ENCODE measurements at regions not wholly inside any gene's neighbourhood (a gene's known extent, or its start where the extent isn't known, plus 50 kb on each side); places are given as distances from the start of the nearest gene placed in this dataset.

DNA sequence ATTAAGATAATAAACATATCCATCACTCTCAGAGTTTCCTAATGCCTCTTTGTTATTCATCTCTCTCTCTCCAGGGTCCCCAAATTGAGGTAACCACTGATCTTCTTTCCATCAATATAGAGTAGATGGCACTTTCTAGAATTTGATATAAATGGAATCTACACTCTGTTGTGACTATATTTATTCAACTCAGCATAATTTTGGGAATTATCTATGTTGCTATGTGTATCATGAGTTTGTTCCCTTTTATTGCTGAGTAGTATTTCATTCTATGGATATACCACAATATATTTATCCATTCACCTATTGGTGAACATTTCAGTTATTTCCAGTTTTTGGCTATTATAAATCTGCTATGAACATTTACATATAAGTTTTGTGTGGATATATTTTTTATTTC lies 230.7 kb downstream of the HLX start:
- Histone ChIP-seq H3K4me3 (ENCODE audit: control extremely low read depth in 1 of 5, extremely low read depth in 1 of 5, insufficient read depth in 1 of 5, low read depth in 2 of 5, low read length in 4 of 5) (no peak overlapping the region), H3K27ac (ENCODE audit: low read length in 2 of 2) (no peak overlapping the region), H3K4me2 (replicated peaks; ENCODE audit: low read depth, low read length, poor library complexity, severe bottlenecking) (no peak overlapping the region), H2AFZ (ENCODE audit: insufficient read depth, low read depth, low read length, poor library complexity, severe bottlenecking) (no peak overlapping the region), H3K9ac (ENCODE audit: low read length) (no peak overlapping the region), H3K27me3 (replicated peaks in 1 of 4; ENCODE audit: control extremely low read depth in 1 of 4, control insufficient read depth in 3 of 4, insufficient read depth in 4 of 4, low read length in 3 of 4) (no peaks in the 10 kb centered on the region), H3K9me3 (ENCODE audit: control extremely low read depth in 1 of 3, control insufficient read depth in 2 of 3, insufficient read depth in 1 of 3, low read length in 2 of 3) (peaks cover 0 to 9% (median 1%) of the 10 kb centered on the region in 3 donors), H3K36me3 (replicated peaks in 1 of 2; ENCODE audit: control extremely low read depth in 1 of 2, control insufficient read depth in 1 of 2, extremely low read depth in 1 of 2, insufficient read depth in 2 of 2, low read length in 1 of 2) (no peaks in the 10 kb centered on the region), H3K4me1 (ENCODE audit: control insufficient read depth in 2 of 2, insufficient read depth in 2 of 2, low read length in 2 of 2) (peaks cover 7 to 8% of the 10 kb centered on the region in 2 donors), H4K20me1 (ENCODE audit: control insufficient read depth, insufficient read depth, low read length, poor library complexity, severe bottlenecking) (no peaks in the 10 kb centered on the region), H3K79me2 (ENCODE audit: control insufficient read depth, insufficient read depth, low read length) (no peaks in the 10 kb centered on the region)
- Mint-ChIP-seq H3K27me3 (no peaks in the 10 kb centered on the region), H3K4me1 (peaks cover 8% of the 10 kb centered on the region), H3K9me3 (ENCODE audit: insufficient read depth) (peaks cover 6% of the 10 kb centered on the region), H3K27ac (no peak overlapping the region), H3K4me3 (no peak overlapping the region)
- no peak for DNase-seq
- CTCF ChIA-PET, result no interaction called here
- ATAC-seq (ENCODE audit: low read depth), result no peak
- intact Hi-C loops (cut with micrococcal nuclease), result no loop called here
- TF ChIP-seq EZH2 (IDR thresholded peaks at IDR 0.05; ENCODE audit: borderline replicate concordance, insufficient read depth, low read depth, low read length, poor library complexity, severe bottlenecking), result no peak
- TF ChIP-seq, protein P1, sequence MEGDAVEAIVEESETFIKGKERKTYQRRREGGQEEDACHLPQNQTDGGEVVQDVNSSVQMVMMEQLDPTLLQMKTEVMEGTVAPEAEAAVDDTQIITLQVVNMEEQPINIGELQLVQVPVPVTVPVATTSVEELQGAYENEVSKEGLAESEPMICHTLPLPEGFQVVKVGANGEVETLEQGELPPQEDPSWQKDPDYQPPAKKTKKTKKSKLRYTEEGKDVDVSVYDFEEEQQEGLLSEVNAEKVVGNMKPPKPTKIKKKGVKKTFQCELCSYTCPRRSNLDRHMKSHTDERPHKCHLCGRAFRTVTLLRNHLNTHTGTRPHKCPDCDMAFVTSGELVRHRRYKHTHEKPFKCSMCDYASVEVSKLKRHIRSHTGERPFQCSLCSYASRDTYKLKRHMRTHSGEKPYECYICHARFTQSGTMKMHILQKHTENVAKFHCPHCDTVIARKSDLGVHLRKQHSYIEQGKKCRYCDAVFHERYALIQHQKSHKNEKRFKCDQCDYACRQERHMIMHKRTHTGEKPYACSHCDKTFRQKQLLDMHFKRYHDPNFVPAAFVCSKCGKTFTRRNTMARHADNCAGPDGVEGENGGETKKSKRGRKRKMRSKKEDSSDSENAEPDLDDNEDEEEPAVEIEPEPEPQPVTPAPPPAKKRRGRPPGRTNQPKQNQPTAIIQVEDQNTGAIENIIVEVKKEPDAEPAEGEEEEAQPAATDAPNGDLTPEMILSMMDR (IDR thresholded peaks at IDR 0.05), result no peak
- POLR2A ChIA-PET, result no interaction called here

DNA sequence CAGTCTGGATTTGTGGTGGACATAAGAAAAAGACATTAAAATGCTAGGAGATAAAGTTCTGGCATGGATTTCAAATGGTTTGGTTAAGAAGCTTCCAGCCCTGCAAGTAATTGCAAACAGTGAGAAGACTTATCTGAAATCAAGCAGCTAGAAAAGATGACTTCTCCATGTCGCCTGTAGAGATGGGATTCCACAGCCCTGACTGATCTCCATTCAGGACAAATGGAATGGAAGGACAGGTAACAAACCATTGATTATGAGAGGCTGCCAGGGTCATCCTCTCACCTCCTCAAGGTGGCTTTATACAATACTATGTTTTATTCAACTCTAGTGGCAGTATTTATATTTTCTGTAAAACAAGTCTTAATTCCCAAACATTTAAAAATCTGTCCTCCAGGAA lies 237.9 kb downstream of the HLX start:
- Histone ChIP-seq H3K27me3 (replicated peaks in 1 of 4; ENCODE audit: control extremely low read depth in 1 of 4, control insufficient read depth in 3 of 4, insufficient read depth in 4 of 4, low read length in 3 of 4) (no peaks in the 10 kb centered on the region), H3K4me3 (ENCODE audit: control extremely low read depth in 1 of 5, extremely low read depth in 1 of 5, insufficient read depth in 1 of 5, low read depth in 2 of 5, low read length in 4 of 5) (no peak overlapping the region), H3K9me3 (ENCODE audit: control extremely low read depth in 1 of 3, control insufficient read depth in 2 of 3, insufficient read depth in 1 of 3, low read length in 2 of 3) (peaks cover 0 to 5% (median 4%) of the 10 kb centered on the region in 3 donors), H3K9ac (ENCODE audit: low read length) (no peak overlapping the region), H2AFZ (ENCODE audit: insufficient read depth, low read depth, low read length, poor library complexity, severe bottlenecking) (no peak overlapping the region), H3K36me3 (replicated peaks in 1 of 2; ENCODE audit: control extremely low read depth in 1 of 2, control insufficient read depth in 1 of 2, extremely low read depth in 1 of 2, insufficient read depth in 2 of 2, low read length in 1 of 2) (no peaks in the 10 kb centered on the region), H4K20me1 (ENCODE audit: control insufficient read depth, insufficient read depth, low read length, poor library complexity, severe bottlenecking) (no peaks in the 10 kb centered on the region), H3K79me2 (ENCODE audit: control insufficient read depth, insufficient read depth, low read length) (no peaks in the 10 kb centered on the region), H3K4me1 (ENCODE audit: control insufficient read depth in 2 of 2, insufficient read depth in 2 of 2, low read length in 2 of 2) (no peaks in the 10 kb centered on the region), H3K4me2 (replicated peaks; ENCODE audit: low read depth, low read length, poor library complexity, severe bottlenecking) (no peak overlapping the region), H3K27ac (ENCODE audit: low read length in 2 of 2) (no peak overlapping the region)
- H3K9me3 Mint-ChIP-seq (ENCODE audit: insufficient read depth), result peaks cover 4% of the 10 kb centered on the region
- intact Hi-C loops (cut with micrococcal nuclease), result no loop called here
- H3K27ac Mint-ChIP-seq, result no peak overlapping the region
- TF ChIP-seq, protein P1 (IDR thresholded peaks at IDR 0.05), result no peak
- TF ChIP-seq EZH2 (IDR thresholded peaks at IDR 0.05; ENCODE audit: borderline replicate concordance, insufficient read depth, low read depth, low read length, poor library complexity, severe bottlenecking), result no peak
- DNase-seq (no peak), ATAC-seq (ENCODE audit: low read depth) (no peak)
- 100% methylated on average over 1 of the region's 1 CpG for WGBS (ENCODE audit: insufficient coverage)
- H3K4me3 Mint-ChIP-seq, result no peak overlapping the region
- CTCF ChIA-PET, result interaction anchor here (1.4 kb wide), 2 partner anchors 18 to 86 kb away, joined by 3 to 5 read pairs; no protein-coding TSS in a partner anchor
- no peaks in the 10 kb centered on the region for H3K4me1 Mint-ChIP-seq
- H3K27me3 Mint-ChIP-seq, result peaks cover 12% of the 10 kb centered on the region
- POLR2A ChIA-PET, result no interaction called here

Data from B cell (primary cell).